Loucy (cell line): ENCODE measurements at regions not wholly inside any gene's neighbourhood (a gene's known extent, or its start where the extent isn't known, plus 50 kb on each side); places are given as distances from the start of the nearest gene placed in this dataset.
"Not testable (repeated sequence)": the region's sequence is repeated elsewhere in the genome, so short reads cannot be mapped to it uniquely, and the experiment has no call there.

Experiments
- H2AFZ ChIP-seq: fragments of 200-600 bp; sonication (generic); 2 replicates; pipeline ENCODE4 v1.6.0; 2016; ENCODE audit warnings: antibody characterized with exemption, mild to moderate bottlenecking, low read length, moderate library complexity
- H3F3A ChIP-seq: fragments of 200-600 bp; 2 replicates; pipeline ENCODE4 v1.6.0; 2016; ENCODE audit warnings: antibody characterized with exemption, low read depth, mild to moderate bottlenecking
- H3K27me3 ChIP-seq: fragments of 200-600 bp; sonication (generic); 2 replicates; pipeline ENCODE4 v1.6.1; 2014; ENCODE audit warnings: low read length, mild to moderate bottlenecking; ENCODE audit not compliant: insufficient read depth, poor library complexity, severe bottlenecking
- H3K36me3 ChIP-seq: fragments of 200-600 bp; sonication (generic); 2 replicates; pipeline ENCODE4 v1.6.1; 2016; ENCODE audit warnings: low read length; ENCODE audit not compliant: insufficient read depth
- H3K4me1 ChIP-seq: fragments of 200-600 bp; sonication (generic); 2 replicates; pipeline ENCODE4 v1.5.1; 2014; ENCODE audit warnings: low read length, mild to moderate bottlenecking; ENCODE audit not compliant: insufficient read depth, poor library complexity, severe bottlenecking
- H3K4me2 ChIP-seq: fragments of 200-600 bp; sonication (generic); 2 replicates; pipeline ENCODE4 v1.6.0; 2014; ENCODE audit warnings: antibody characterized with exemption, low read length, low read depth, mild to moderate bottlenecking; ENCODE audit not compliant: poor library complexity, severe bottlenecking
- H3K4me3 ChIP-seq: fragments of 200-600 bp; sonication (generic); 2 replicates; pipeline ENCODE4 v1.5.1; 2014; ENCODE audit warnings: low read length, mild to moderate bottlenecking, mixed read lengths; ENCODE audit not compliant: poor library complexity, severe bottlenecking
- H3K79me2 ChIP-seq: fragments of 200-600 bp; sonication (generic); 2 replicates; pipeline ENCODE4 v1.6.1; 2014; ENCODE audit warnings: low read length; ENCODE audit not compliant: insufficient read depth
- H3K9ac ChIP-seq: fragments of 200-600 bp; sonication (generic); 2 replicates; pipeline ENCODE4 v1.6.0; 2014; ENCODE audit warnings: mild to moderate bottlenecking, low read depth, low read length, moderate library complexity; ENCODE audit not compliant: poor library complexity, severe bottlenecking
- H3K9me2 ChIP-seq: fragments of 200-600 bp; sonication (generic); replicated peaks from 2 replicates; pipeline ENCODE4 v1.6.1; 2016; ENCODE audit warnings: low read depth, low read length, mixed read lengths
- H3K9me3 ChIP-seq: fragments of 200-600 bp; sonication (generic); 2 replicates; pipeline ENCODE4 v1.6.1; 2014; ENCODE audit warnings: mild to moderate bottlenecking, antibody characterized with exemption, low read length, low read depth; ENCODE audit not compliant: insufficient read depth
- H4K20me1 ChIP-seq: fragments of 200-600 bp; sonication (generic); 2 replicates; pipeline ENCODE4 v1.6.0; 2014; ENCODE audit warnings: antibody characterized with exemption, low read length, mild to moderate bottlenecking; ENCODE audit not compliant: insufficient read depth, poor library complexity, severe bottlenecking
- CTCF ChIP-seq: fragments of 200-600 bp; sonication (generic); conservative IDR thresholded peaks from 2 replicates; pipeline ENCODE4 v1.5.1; 2014; ENCODE audit warnings: mild to moderate bottlenecking, antibody characterized with exemption, low read length
- EZH2phosphoT487 ChIP-seq: fragments of 200-600 bp; IDR thresholded peaks from 2 replicates; pipeline ENCODE4 v1.6.1; 2018; ENCODE audit warnings: antibody characterized with exemption, mild to moderate bottlenecking, moderate library complexity, borderline replicate concordance

GRCh38 chr1:60662486-60663044 is 419.8 kb upstream of the NFIA start:
- no peaks in the 10 kb centered on the region for H3K36me3 ChIP-seq
- no peaks in the 10 kb centered on the region for H3K9me2 ChIP-seq
- no peaks in the 10 kb centered on the region for H4K20me1 ChIP-seq
- H3K4me3 ChIP-seq: no peak overlapping the region
- H3K79me2 ChIP-seq: no peaks in the 10 kb centered on the region
- no peak overlapping the region for H3K4me2 ChIP-seq
- H3K9ac ChIP-seq: no peak overlapping the region
- H3K27me3 ChIP-seq: no peaks in the 10 kb centered on the region
- no peaks in the 10 kb centered on the region for H3K9me3 ChIP-seq
- no peak overlapping the region for H2AFZ ChIP-seq
- H3K4me1 ChIP-seq: no peaks in the 10 kb centered on the region
- TF ChIP-seq CTCF: no peak
- TF ChIP-seq EZH2phosphoT487: no peak
- no peaks in the 10 kb centered on the region for H3F3A ChIP-seq

GRCh38 chr1:60657926-60658325 is 424.4 kb upstream of the NFIA start:
- Histone ChIP-seq H3K9ac (no peak overlapping the region), H3F3A (no peaks in the 10 kb centered on the region), H3K4me1 (no peaks in the 10 kb centered on the region), H3K27me3 (no peaks in the 10 kb centered on the region), H3K9me2 (no peaks in the 10 kb centered on the region), H3K4me3 (no peak overlapping the region), H3K79me2 (no peaks in the 10 kb centered on the region), H3K36me3 (no peaks in the 10 kb centered on the region), H3K9me3 (no peaks in the 10 kb centered on the region), H2AFZ (no peak overlapping the region), H4K20me1 (no peaks in the 10 kb centered on the region), H3K4me2 (no peak overlapping the region)
- TF ChIP-seq EZH2phosphoT487 (no peak), CTCF (no peak)

- Histone ChIP-seq H3K27me3 (no peaks in the 10 kb centered on the region), H3K4me1 (no peaks in the 10 kb centered on the region), H3K9ac (no peak overlapping the region), H2AFZ (no peak overlapping the region), H3K9me2 (no peaks in the 10 kb centered on the region), H3K79me2 (no peaks in the 10 kb centered on the region), H3K4me3 (no peak overlapping the region), H3K4me2 (no peak overlapping the region), H3F3A (no peaks in the 10 kb centered on the region), H3K36me3 (no peaks in the 10 kb centered on the region), H4K20me1 (no peaks in the 10 kb centered on the region), H3K9me3 (no peaks in the 10 kb centered on the region)
- TF ChIP-seq CTCF (no peak), EZH2phosphoT487 (no peak)
These were observed 426.5 kb upstream of the NFIA start for GRCh38 chr1:60655679-60656355.

- not testable (repeated sequence) for H3K79me2 ChIP-seq, H3K4me1 ChIP-seq, H3K9me2 ChIP-seq, H3K9ac ChIP-seq, H3K36me3 ChIP-seq, H2AFZ ChIP-seq, H4K20me1 ChIP-seq, H3K9me3 ChIP-seq, H3K4me2 ChIP-seq, H3K4me3 ChIP-seq, H3F3A ChIP-seq, H3K27me3 ChIP-seq
These were observed 442.3 kb upstream of the NFIA start for GRCh38 chr1:60640033-60640551.
